H1 (cell line): ENCODE measurements at regions not wholly inside any gene's neighbourhood (a gene's known extent, or its start where the extent isn't known, plus 50 kb on each side); places are given as distances from the start of the nearest gene placed in this dataset.

Source experiments
- CTCF ChIA-PET: fragments of 300-600 bp; sonication (Branson Sonifier 250); formaldehyde crosslinking; loops from one replicate; lab custom pipeline; 2021; ENCODE audit not compliant: partially characterized antibody; lab: Charles Lee
- POLR2A ChIA-PET: fragments of 300-600 bp; sonication (Branson Sonifier 250); formaldehyde crosslinking; loops from one replicate; lab custom pipeline; 2021; ENCODE audit warnings: inconsistent platforms; ENCODE audit not compliant: partially characterized antibody; lab: Charles Lee
- DNase-seq, 2 experiments: peaks; one replicate each; pipeline versions ENCODE4 v3.0.0 to v3.0.0-alpha.2; 2010 to 2022; ENCODE audit warnings: low spot score in 2 of 2, low read depth in 1 of 2, mixed read lengths in 1 of 2
- FAIRE-seq: peaks from 2 replicates; lab custom pipeline; 2011; peaks lifted over from hg19 to GRCh38; lab: Jason Lieb, UNC
- H2AFZ ChIP-seq: 2 replicates; pipeline ENCODE4 v1.8.1; 2012; ENCODE audit warnings: low read length, inconsistent platforms
- H2AK5ac ChIP-seq: 2 replicates; pipeline ENCODE4 v1.6.1; 2013; ENCODE audit warnings: low read depth, low read length
- H2BK120ac ChIP-seq: replicated peaks from 2 replicates; pipeline ENCODE3; 2013; ENCODE audit warnings: low read depth, low read length, inconsistent platforms
- H2BK12ac ChIP-seq: 2 replicates; pipeline ENCODE4 v1.6.1; 2013; ENCODE audit warnings: low read depth, low read length
- H2BK15ac ChIP-seq: 2 replicates; pipeline ENCODE4 v1.6.1; 2013; ENCODE audit warnings: low read length
- H2BK20ac ChIP-seq: 2 replicates; pipeline ENCODE4 v1.6.1; 2013; ENCODE audit warnings: low read length
- H2BK5ac ChIP-seq: 2 replicates; pipeline ENCODE4 v1.6.1; 2013; ENCODE audit warnings: low read depth, low read length
- H3K14ac ChIP-seq: 2 replicates; pipeline ENCODE4 v1.6.1; 2013; ENCODE audit warnings: inconsistent platforms; ENCODE audit not compliant: insufficient read length
- H3K18ac ChIP-seq: 2 replicates; pipeline ENCODE4 v1.6.1; 2013; ENCODE audit warnings: low read length; ENCODE audit errors: extremely low read depth
- H3K23ac ChIP-seq: 2 replicates; pipeline ENCODE4 v1.6.1; 2013; ENCODE audit warnings: inconsistent platforms; ENCODE audit not compliant: insufficient read length
- H3K23me2 ChIP-seq: 2 replicates; pipeline ENCODE4 v1.6.1; 2013; ENCODE audit warnings: low read depth, low read length
- H3K27ac ChIP-seq: 2 replicates; pipeline ENCODE4 v1.6.1; 2011; ENCODE audit warnings: low read depth, low read length, inconsistent platforms
- H3K27me3 ChIP-seq, 4 experiments: replicated peaks in 1 of 4; 1 replicate in 1 of 4; 2 replicates in 3 of 4; pipeline versions ENCODE4 v1.6.1 to v1.8.1; 2011 to 2013; ENCODE audit warnings: low read length in 3 of 4, mild to moderate bottlenecking in 3 of 4, inconsistent platforms in 2 of 4, mixed read lengths in 2 of 4, moderate library complexity in 1 of 4; ENCODE audit not compliant: control insufficient read depth in 3 of 4, insufficient read depth in 3 of 4; ENCODE audit errors: extremely low read depth in 1 of 4
- H3K36me3 ChIP-seq, 4 experiments: 2 replicates each; pipeline versions ENCODE4 v1.6.1 to v1.8.1; 2011 to 2013; ENCODE audit warnings: mild to moderate bottlenecking in 4 of 4, low read length in 3 of 4, moderate library complexity in 2 of 4, control low read depth in 1 of 4, inconsistent platforms in 1 of 4; ENCODE audit not compliant: insufficient read depth in 4 of 4, control insufficient read depth in 2 of 4
- H3K4ac ChIP-seq: replicated peaks from 2 replicates; pipeline ENCODE3; 2013; ENCODE audit warnings: low read length, low read depth, mixed read lengths, inconsistent platforms; ENCODE audit not compliant: insufficient read length
- H3K4me1 ChIP-seq, 4 experiments: replicated peaks in 1 of 4; 1 replicate in 1 of 4; 2 replicates in 3 of 4; pipeline versions ENCODE4 v1.6.1 to v1.8.1; 2011 to 2013; ENCODE audit warnings: low read length in 3 of 4, inconsistent platforms in 2 of 4, mixed read lengths in 1 of 4; ENCODE audit not compliant: insufficient read depth in 4 of 4, control insufficient read depth in 3 of 4
- H3K4me2 ChIP-seq, 2 experiments: 2 replicates each; pipeline versions ENCODE4 v1.6.1 to v1.8.1; 2011 to 2013; ENCODE audit warnings: low read depth in 2 of 2, low read length in 2 of 2, control low read depth in 1 of 2, inconsistent platforms in 1 of 2, mild to moderate bottlenecking in 1 of 2; ENCODE audit not compliant: insufficient read depth in 1 of 2
- H3K4me3 ChIP-seq, 4 experiments: fragments of 200-600, 300-600 bp in 1 of 4; sonication (generic), shearing (Covaris generic), sonication (Bioruptor Twin) in 1 of 4; 2 replicates each; pipeline versions ENCODE4 v1.5.1 to v1.8.1; 2011 to 2016; ENCODE audit warnings: low read length in 4 of 4, low read depth in 3 of 4, control low read depth in 2 of 4, inconsistent platforms in 2 of 4, mild to moderate bottlenecking in 2 of 4, mixed read lengths in 1 of 4, moderate library complexity in 1 of 4; ENCODE audit not compliant: insufficient read depth in 2 of 4; ENCODE audit errors: extremely low read depth in 1 of 4
- H3K56ac ChIP-seq: replicated peaks from 2 replicates; pipeline ENCODE3; 2013; ENCODE audit warnings: low read depth, mild to moderate bottlenecking, mixed read lengths, low read length, inconsistent platforms; ENCODE audit not compliant: insufficient read length
- H3K79me1 ChIP-seq: 2 replicates; pipeline ENCODE4 v1.6.1; 2013; ENCODE audit warnings: low read depth, low read length, control low read depth
- H3K79me2 ChIP-seq, 2 experiments: 2 replicates each; pipeline versions ENCODE4 v1.6.1 to v1.8.1; 2012 to 2013; ENCODE audit warnings: low read length in 2 of 2, mild to moderate bottlenecking in 2 of 2, inconsistent platforms in 1 of 2; ENCODE audit not compliant: insufficient read depth in 2 of 2, control insufficient read depth in 1 of 2
- H3K9ac ChIP-seq, 4 experiments: replicated peaks in 1 of 4; 1 replicate in 1 of 4; 2 replicates in 3 of 4; pipeline versions ENCODE4 v1.6.1 to v1.8.1; 2011 to 2013; ENCODE audit warnings: low read depth in 3 of 4, low read length in 3 of 4, control low read depth in 2 of 4, mild to moderate bottlenecking in 2 of 4, moderate library complexity in 2 of 4, inconsistent platforms in 1 of 4; ENCODE audit errors: extremely low read depth in 1 of 4
- H3K9me3 ChIP-seq, 2 experiments: 2 replicates each; pipeline versions ENCODE4 v1.6.1 to v1.8.1; 2012 to 2013; ENCODE audit warnings: mild to moderate bottlenecking in 2 of 2, moderate library complexity in 2 of 2, control low read depth in 1 of 2, inconsistent platforms in 1 of 2, low read depth in 1 of 2, low read length in 1 of 2, mixed read lengths in 1 of 2; ENCODE audit not compliant: insufficient read depth in 2 of 2
- H4K20me1 ChIP-seq, 2 experiments: replicated peaks in 1 of 2; 2 replicates each; pipeline versions ENCODE3 to v1.8.1; 2011 to 2013; ENCODE audit warnings: inconsistent platforms in 2 of 2, low read length in 2 of 2, mild to moderate bottlenecking in 1 of 2; ENCODE audit not compliant: insufficient read depth in 2 of 2, control insufficient read depth in 1 of 2
- H4K5ac ChIP-seq: 2 replicates; pipeline ENCODE4 v1.6.1; 2013; ENCODE audit warnings: low read length, low read depth, mixed read lengths, inconsistent platforms; ENCODE audit not compliant: insufficient read length
- H4K8ac ChIP-seq: 2 replicates; pipeline ENCODE4 v1.8.0; 2013; ENCODE audit warnings: mild to moderate bottlenecking, moderate library complexity, low read length, inconsistent platforms; ENCODE audit not compliant: insufficient read depth; ENCODE audit errors: extremely low read depth
- H4K91ac ChIP-seq: replicated peaks from 2 replicates; pipeline ENCODE3; 2013; ENCODE audit warnings: low read length, mixed read lengths, inconsistent platforms; ENCODE audit not compliant: insufficient read length
- ASH2L ChIP-seq: fragments of 200-600, 300-600 bp; sonication (generic); IDR thresholded peaks from one replicate; pipeline ENCODE4 v1.7.1; 2017; ENCODE audit warnings: low read length
- TEAD4 ChIP-seq: IDR thresholded peaks from 2 replicates; pipeline ENCODE4 v1.6.1; 2012; ENCODE audit warnings: low read depth, low read length, inconsistent platforms, mixed read lengths
- WGBS, 2 experiments: shearing (Covaris generic) in 1 of 2; methylation state at CpG; one replicate each; pipeline versions ENCODE4 v1.1.6 to v1.1.7; 2013 to 2015; ENCODE audit warnings: low lambda C conversion rate in 2 of 2, mixed read lengths in 2 of 2, inconsistent platforms in 1 of 2, low coverage in 1 of 2, missing lambda C conversion rate in 1 of 2; ENCODE audit not compliant: insufficient replicate concordance in 2 of 2, insufficient coverage in 1 of 2, insufficient read length in 1 of 2; ENCODE audit errors: extremely low coverage in 1 of 2, missing lambda C conversion rate in 1 of 2; 5-methylcytosine and 5-hydroxymethylcytosine counted together

- Histone ChIP-seq H2BK5ac (no peak overlapping the region), H3K27me3 (no peaks in the 10 kb centered on the region), H2BK15ac (no peak overlapping the region), H3K4me2 (no peak overlapping the region), H3K18ac (no peak overlapping the region), H2BK120ac (peak overlapping the region; percentile 61), H3K79me2 (no peaks in the 10 kb centered on the region), H3K4me3 (no peak overlapping the region), H3K4ac (no peak overlapping the region), H2BK20ac (no peak overlapping the region), H4K20me1 (no peaks in the 10 kb centered on the region), H3K23ac (no peak overlapping the region), H3K4me1 (peaks cover 0 to 2% (median 0%) of the 10 kb centered on the region in 4 experiments; a peak in 1 of 7 replicates), H2BK12ac (no peak overlapping the region), H3K27ac (no peak overlapping the region), H3K14ac (no peak overlapping the region), H3K79me1 (no peaks in the 10 kb centered on the region), H3K56ac (no peak overlapping the region), H3K23me2 (no peaks in the 10 kb centered on the region), H4K8ac (no peak overlapping the region), H2AK5ac (no peak overlapping the region), H3K9me3 (peaks cover 0 to 6% of the 10 kb centered on the region in 2 experiments; a peak in 1 of 4 replicates), H4K5ac (no peak overlapping the region), H3K36me3 (no peaks in the 10 kb centered on the region), H3K9ac (no peak overlapping the region), H2AFZ (peak overlapping the region; percentile 34; the same call in 1 of the 2 replicates), H4K91ac (no peak overlapping the region)
- POLR2A ChIA-PET, result no interaction called here
- CTCF ChIA-PET, result interaction anchor here (1.1 kb wide), 1 partner anchor 25 kb away, joined by 3 read pairs; no protein-coding TSS in a partner anchor
- no peak for FAIRE-seq
- DNase-seq, result no peak
- 59% methylated on average over 4 of the region's 4 CpGs; no CpG with 5 or more reads in 1 of the 2 experiments for WGBS, 2 experiments
- TF ChIP-seq TEAD4 (peak; percentile 78), ASH2L (no peak)
Observed at GRCh38 chr3:107142786-107143575, 234.3 kb upstream of the CCDC54 start.
